Hippocampal formation (tissue), 2 donors: ENCODE measurements at regions not wholly inside any gene's neighbourhood (a gene's known extent, or its start where the extent isn't known, plus 50 kb on each side); places are given as distances from the start of the nearest gene placed in this dataset.

Experiments used
- DNase-seq, 2 donors: peaks; one replicate each; lab custom pipeline; 2025; lab: John Stamatoyannopoulos, UW

DNA sequence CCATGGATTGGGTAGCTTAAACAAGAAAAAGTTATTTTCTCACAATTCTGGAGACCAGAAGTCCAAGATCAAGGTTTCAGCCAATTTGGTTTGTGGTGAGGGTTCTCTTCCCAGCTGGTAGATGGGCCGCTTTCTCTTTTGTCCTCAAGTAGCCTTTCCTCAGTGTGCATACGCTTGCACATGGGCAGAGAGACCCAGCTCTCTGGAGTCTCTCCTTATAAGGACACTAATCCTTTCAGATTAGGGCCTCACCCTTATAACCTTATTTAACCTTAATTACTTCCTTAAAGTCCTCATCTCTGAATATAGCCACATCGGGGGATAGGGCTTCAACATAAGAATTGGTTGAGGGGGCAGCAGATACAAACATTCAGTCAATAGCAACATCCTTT, 68.4 kb upstream of the NLK start:
- no peak for DNase-seq

DNA sequence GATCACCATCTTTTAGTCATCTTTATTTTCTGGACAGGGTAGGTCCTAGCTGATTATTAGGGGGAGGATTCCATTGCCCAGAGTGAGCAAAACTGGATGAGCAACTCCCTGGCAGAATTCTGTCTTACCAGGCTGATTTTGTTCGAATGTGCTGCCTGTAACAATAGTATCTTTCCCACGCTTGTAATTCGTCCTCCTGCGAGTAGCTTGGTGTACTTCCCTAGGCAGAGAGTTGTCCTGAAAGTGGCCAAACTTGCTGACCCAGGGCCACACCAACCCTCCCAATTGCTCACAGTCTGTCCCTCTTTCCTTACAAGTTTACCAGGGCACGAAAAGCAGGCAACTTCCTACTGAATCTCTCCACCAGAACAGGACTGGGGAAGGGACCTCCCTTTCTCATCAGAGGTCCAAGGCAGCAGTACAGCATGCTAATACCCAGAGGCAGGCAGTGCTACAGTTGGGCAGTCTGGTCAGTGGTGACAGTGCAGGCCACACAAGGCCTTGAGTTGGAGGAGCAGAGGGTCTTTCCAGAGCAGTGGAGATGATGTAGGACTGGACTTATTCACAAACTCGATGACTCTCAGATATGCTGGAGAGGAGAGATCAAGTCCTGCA, 67.8 kb upstream of the NLK start:
- DNase-seq, result no peak

DNA sequence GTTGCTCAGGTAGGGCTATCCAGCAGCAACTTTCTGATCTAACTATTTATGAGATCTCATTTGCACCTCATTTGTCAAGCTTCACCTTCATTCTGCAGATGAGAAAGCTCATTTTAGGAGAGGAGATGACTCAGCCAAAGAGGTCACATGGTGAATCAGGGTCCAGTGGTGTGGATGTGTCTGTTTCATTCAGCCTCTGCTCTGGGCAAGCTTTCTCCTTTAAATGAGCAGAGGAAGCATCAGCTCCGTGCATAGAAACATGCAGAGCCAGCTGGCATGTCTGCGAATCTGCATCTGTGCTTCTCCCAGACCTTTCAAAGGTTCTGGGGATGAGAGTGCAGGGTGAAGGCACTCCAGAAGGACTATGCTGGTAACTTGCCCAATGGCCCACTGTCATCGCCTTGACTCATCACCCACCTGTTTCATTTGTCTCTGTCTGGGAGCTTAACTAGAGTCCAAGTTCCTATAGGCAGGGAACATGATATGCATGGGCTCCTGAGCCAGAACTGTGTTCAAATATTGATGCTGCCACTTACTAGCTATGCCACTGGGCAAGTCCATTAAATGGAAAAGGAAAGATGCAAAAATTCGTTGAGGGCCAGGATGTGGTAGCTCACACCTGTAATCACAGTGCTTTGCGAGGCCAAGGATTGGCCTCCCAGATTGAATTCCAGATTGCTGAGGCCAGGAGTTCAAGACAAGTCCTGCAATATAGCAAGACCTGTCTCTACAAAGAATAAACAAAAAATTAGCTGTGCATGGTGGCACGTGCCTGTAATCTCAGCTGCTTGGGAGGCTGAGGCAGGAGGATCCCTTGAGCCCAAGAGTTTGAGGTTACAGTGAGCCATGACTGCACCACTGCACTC, 67.1 kb upstream of the NLK start:
- no peak for DNase-seq

DNA sequence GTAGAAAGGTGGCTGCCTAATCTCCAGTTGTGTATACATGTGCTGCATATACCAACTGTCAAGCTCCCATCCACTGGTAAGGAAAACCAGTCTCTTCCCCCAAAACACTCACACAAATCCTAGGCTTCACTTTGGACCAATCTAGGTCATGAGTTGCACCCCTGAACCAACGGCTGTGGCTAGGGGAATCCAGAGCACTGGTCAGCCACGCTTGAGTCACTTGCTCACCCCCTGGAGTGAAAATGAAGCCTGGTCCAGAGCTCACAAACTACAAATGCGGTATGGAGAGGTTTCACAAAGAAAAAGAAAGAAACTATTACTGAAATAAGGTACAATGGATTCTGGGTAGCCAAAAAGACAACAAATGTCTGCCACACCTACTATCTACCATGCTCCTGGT, 66.1 kb upstream of the NLK start:
- no peak for DNase-seq

DNA sequence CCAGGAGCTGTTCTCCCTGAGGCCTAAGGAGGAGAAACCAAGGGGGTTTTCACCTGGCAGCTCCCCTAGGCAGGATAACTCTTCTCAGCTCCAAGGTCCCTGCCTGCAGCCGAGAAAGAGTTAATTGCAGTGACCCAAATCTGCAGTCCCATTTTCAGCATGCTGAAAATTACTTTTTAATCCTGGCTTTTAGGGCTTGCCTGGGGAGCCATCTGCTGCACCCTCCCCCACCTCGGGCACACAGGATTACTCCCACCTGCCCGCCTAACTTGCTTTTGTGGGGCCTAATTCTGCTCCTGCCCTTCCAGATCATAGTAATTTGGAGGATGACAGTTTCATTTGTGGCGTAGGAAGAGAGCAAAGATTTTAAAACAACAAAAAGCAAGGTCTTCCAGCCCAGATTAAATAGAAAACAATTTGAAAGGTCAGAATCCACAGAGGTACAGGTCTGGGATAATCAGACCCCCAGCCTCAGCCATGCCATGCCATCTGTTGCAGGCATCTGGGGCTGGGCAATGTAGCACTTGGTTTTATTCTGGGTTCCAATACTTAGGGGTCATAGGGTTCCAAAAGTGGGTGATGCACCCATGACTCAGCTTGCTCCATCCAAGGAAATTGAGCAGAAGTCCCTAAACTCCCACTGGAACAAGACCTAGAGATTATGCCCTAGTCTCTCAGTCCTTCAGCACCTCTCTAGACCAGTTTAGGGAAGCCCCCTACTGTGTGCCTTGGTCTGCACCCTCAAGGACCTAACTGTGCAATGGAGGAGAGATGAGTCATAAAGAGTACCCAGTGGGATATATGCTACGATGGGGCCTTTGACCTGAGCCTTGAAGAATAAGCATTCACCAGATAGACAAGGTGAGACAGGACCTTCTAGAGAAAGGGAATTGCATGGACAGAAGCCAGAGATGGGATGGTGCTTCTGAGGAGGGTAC, 64.5 kb upstream of the NLK start:
- no peak for DNase-seq

DNA sequence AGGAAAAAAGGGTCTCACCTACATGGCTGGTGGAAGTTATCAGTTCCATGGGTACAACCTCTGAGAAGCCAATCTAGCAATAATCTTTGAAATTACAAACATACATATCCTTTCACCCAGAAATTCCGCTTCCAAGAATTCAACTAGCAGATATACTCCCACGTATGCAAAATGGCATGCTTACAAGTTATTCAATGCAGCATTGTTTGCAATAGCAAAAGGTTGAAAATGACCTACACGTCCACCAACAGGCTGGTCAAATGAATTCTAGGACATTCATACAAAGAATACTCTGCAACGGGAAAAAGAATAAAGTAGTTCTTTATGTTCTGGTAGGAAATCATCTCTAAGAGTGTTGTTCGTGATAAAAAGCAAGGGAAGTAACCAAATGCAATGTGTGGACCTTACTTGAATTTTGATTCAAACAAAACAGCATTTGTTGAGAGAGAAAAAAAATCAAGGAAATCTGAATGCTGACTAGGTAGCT, 63.7 kb upstream of the NLK start:
- no peak for DNase-seq

DNA sequence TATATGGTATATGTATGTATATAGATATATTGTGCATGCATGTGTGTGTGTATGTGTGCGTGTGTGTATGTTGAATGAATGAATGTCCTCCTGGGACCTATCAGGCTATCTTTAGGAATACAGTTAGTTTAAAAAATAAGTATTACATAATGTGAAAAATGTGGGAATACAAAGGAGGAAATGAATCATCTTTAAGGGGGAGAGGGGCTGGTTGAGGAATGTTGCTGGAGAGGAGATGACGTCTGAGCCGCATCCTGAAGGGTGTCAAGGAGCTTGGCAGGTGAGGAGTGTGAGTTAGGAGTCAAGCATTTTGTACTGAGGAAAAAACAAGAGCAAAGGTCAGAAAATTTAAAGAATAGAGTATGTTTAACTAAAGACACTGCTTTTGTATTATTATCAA, 62.4 kb upstream of the NLK start:
- DNase-seq, result no peak

DNA sequence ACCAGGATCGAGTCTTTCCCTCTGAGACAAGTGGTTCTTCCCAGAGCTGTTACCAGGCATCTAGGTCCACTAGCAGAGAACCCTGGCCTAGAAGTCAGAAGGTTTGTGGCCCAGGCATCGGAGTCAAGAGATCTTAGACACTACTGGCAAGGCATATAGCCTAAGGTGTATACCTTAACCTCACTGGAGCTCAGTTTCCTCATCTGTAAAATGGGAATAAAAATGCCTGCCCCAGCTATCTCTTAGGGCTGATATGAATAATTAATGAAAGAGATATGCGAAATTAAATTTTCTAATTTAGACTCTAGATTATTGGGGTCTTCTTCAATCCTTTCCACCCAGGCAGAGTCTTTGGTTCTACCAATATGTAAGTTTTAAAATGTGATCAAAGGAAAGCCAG, 60.5 kb upstream of the NLK start:
- DNase-seq, result no peak

DNA sequence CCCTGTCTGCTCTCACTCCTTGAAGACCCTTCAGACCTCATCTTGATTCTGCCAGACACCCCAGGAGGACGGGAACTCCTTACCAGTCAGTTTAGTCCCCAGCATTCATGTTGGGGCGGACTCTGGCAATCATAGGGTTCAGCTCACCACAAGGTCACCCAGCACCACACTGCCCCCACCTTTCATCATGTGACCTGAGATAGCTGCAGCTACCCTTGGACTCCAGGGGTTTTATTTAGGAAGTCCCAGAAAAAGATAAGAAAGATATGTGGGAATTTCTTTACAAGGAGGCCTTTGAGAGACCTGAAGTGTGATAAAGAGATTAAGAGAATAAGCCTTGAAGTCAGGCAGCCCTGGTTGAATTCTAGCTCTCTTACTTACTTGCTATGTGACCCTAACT, 59.8 kb upstream of the NLK start:
- no peak for DNase-seq

DNA sequence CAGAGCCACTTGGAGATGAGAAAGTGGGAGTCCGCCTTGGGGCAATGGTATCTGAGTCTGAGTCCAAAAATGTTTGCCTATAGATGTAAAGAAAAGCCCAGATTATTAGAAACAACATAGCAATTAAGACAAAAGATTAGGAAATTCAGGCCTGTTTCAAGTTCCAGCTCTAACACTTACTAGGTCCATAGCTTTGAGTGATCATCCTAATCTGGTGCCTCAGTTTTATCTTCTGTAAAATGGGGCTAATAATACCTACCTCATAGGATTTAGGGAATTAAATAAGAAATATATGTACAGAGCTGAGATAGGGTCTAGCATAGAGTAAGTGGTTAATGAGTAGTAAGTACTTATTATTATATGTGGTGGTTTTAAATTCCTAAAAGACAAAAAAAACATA, 58.6 kb upstream of the NLK start:
- no peak for DNase-seq

DNA sequence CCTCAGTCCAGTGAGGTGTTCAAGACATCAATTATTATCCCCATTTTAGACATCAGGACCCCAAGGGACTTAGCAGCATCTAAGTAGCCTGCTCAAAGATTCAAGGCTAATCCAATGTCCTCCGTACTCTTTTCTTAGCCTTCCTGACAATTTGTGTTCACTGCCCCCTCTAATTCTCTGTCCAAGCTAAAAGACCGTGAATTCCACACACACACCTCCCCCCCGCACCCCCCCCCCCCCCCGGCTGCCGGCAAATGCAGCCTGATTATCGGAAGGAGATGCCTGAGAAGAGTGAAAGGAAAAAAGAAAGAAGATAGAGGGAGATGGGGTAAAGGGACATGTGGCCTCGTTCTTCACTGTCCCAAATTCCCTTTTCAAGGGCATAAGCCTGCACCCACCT, 58.1 kb upstream of the NLK start:
- DNase-seq, result no peak

DNA sequence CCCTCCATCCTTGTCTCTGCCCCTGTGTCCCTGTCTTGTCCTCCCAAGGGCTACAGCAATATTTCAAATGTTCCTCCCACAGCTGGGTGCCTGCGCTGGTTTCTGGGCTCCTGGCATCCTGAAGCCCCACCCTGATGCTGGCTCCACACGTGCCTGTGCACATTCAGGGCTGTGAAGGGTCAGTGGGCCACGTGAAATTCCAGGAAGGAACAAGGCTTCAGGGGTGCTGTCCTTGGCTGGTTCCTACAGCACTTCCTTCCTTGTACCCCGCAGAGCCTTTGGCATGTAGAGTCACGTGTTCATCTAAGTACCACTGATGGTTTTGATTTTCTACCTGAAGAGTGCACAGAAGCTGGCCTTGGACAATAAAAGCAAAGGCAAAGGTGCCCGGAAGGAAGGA, 57.7 kb upstream of the NLK start:
- no peak for DNase-seq

DNA sequence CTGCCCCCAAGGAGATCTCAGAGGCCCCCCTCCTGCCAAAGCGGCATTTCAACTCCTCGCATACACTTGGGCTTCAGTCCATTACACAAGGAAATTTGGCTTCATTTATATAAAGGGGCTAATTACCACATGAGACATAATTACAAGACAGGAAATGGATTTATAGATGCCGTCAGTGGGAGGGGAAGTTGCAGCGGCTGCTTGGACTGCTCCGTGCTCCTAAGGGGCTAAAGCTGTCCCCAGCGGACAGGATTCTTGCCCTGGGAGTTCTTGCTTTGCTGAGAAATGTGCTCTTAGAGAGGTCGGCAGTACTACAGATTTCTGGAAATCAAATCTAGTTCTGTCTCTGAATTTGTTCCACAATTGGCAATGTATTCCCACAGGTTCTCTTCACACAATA, 57.2 kb upstream of the NLK start:
- no peak for DNase-seq

DNA sequence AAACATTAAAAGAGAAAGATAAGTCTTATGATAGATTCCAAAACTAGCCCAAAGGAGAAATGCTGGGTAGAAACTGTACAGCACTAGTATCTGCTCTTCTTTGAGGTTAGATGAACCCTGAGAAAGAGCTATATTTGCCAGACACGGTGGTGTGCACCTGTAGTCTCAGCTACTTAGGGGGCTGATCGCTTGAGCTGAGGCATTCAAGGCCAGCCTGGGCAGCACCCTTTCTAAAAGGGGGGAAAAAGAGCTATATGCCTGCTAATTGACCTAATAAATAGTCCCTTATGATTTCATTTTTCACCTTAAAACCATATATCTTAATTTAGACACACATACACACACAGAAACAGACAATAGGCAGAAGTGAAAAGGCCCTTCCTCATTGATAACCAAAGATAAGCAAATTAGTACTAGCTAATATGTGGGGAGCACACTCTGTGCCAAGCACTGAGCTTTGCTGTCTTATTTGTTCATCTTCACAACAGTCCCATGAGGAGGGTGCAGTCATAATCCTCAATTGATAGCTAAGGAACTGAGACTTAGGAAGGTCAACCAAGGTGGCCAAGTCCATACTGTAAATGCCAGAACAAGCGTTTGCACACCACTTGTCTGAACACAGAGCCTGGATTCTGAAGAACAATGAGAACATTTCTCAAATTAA, 56.6 kb upstream of the NLK start:
- no peak for DNase-seq

DNA sequence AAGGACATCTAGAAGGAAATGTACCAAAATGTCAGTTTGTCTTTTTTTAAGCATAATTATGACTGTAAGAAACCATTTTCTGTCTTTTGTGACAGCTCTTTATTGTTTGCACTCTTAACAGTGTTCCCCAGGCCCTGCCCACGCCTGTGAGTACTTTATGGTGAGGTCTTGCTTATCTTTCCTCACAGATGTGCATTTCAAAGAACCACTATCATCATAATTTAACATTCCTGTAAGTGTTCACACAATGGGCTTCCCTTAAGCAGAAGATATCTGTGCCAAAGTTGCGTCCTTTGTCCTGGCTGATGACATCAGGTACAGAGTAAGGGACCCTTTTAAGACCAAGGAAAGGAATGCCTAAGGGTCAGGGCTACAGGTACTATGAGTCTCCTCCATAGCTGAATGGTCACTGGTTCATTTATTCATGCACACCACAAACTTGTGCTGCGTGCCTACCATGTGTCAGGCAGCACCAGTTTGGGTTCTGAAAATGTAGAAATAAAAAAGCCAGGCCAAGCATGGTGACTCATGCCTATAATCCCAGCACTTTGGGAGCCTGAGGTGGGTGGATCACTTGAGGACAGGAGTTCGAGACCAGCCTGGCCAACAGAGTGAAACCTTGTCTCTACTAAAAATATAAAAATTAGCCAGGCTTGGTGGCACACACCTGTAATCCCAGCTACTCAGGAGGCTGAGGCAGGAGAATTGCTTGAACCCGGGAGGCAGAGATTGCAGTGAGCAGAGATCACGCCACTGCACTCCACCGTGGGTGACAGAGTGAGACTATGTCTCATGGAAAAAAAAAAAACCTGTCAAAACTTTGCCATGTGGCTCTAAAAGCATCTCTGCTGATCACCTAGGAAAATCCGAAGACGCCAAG, 55.4 kb upstream of the NLK start:
- DNase-seq, result no peak

DNA sequence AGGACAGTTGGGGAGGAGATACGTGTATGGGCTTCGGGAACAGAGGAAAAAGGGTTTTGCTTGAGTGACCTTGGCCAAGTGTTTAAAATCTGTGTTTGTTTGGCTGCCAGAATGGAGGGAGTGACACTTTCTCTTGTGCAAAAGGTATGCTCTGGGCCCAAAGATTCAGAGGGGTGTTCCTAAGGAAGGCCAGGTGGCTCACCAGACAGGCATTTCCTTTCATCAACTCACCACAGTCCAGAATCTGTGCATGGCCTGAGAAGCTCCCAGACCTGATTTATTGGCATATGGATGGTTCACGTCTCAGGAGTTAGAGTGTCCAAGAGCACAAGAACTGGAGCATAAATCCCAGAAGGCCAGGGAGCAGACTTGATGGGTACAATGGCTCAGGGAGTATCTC, 53.4 kb upstream of the NLK start:
- no peak for DNase-seq

DNA sequence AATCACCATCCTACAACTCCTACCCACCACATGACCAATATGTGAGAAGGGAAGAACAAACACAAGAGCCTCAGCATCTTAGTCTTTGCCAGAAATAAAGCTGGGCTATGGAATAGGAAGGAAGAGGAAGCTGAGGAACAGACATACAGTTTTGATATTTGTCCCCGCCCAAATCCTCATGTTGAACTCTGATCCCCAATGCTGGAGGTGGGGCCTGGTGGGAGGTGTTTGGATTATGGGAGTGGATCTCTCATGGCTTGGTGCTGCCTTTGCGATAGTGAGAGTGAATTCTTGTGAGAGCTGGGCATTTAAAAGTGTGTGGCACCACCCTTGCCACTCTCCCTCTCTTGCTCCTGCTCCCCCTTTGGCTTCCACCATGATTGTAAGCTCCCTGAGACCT, 52.4 kb upstream of the NLK start:
- no peak for DNase-seq

DNA sequence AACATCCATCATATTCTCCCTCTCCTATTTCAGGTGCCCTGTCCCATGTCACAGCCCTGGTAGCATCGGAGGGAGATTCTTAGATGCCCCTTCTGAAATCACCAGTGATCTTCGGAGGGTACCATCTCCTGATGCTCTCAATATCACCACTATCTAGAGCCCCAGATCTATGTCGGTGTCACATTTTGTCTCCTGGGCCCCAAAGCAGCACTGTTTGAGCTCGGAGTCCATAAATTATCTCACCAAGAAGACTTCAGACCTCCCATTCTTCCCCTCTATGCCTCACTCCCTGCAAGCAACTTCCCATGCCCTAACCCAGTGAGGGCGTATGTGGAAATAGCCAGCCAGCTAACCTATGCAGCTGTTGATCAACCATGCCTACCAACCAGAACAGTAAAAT, 51.5 kb upstream of the NLK start:
- DNase-seq, result no peak

DNA sequence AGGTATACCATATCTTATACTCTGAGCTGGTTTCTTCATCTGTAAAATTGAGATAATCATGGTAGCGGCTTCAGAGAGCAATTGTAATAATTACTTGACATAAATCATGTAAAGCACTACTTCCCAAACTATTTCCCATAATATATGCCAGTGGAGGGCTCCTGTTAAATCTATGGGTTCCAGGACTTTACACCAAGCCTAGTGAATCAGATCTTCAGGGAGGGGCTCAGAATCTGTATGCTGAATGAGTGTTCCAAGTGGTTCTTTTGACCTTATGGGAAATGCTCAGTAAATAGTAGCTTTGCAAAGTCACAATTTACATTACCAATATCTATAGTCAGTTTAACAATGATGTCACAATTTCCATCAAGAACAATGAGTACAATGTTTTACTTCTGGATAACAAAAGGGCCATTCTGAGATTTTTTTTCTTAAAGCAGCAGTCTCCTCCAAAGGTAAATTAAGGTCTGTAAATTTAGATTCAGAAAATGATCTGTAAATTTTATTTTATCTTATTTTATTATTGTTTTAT, 50.9 kb upstream of the NLK start:
- DNase-seq, result no peak
